HEK293 (cell line): ENCODE measurements at regions not wholly inside any gene's neighbourhood (a gene's known extent, or its start where the extent isn't known, plus 50 kb on each side); places are given as distances from the start of the nearest gene placed in this dataset.

Source experiments
- CTCF ChIA-PET: fragments of 350-600 bp; formaldehyde crosslinking; extraction: SDS; loops from one replicate; lab custom pipeline; 2021; ENCODE audit warnings: antibody characterized with exemption; lab: Yijun Ruan, JAX
- POLR2A ChIA-PET: fragments of 300-600 bp; formaldehyde crosslinking; extraction: SDS; loops from one replicate; lab custom pipeline; 2020; ENCODE audit warnings: antibody characterized with exemption, inconsistent platforms; lab: Yijun Ruan, JAX
- H3K27ac ChIP-seq: fragments of 200-500 bp; sonication (Bioruptor generic); 2 replicates; pipeline ENCODE4 v1.5.1; 2014; ENCODE audit warnings: low read depth, low read length, control low read depth, inconsistent platforms; ENCODE audit errors: extremely low read depth
- H3K36me3 ChIP-seq, 2 experiments: fragments of 200-500 bp in 1 of 2; sonication (Bioruptor generic) in 1 of 2; 1 replicate in 1 of 2; 2 replicates in 1 of 2; pipeline ENCODE4 v1.5.1; 2014 to 2017; ENCODE audit warnings: inconsistent platforms in 2 of 2, low read length in 2 of 2; ENCODE audit not compliant: control insufficient read depth in 2 of 2, insufficient read depth in 1 of 2
- H3K4me1 ChIP-seq: fragments of 200-500 bp; sonication (Bioruptor generic); 2 replicates; pipeline ENCODE4 v1.5.1; 2014; ENCODE audit warnings: mild to moderate bottlenecking, low read length, inconsistent platforms; ENCODE audit not compliant: control insufficient read depth, insufficient read depth
- H3K4me3 ChIP-seq: 2 replicates; pipeline ENCODE4 v1.5.1; 2011; ENCODE audit warnings: low read depth, mild to moderate bottlenecking, control low read depth, low read length, moderate library complexity
- H3K9me3 ChIP-seq: fragments of 200-500 bp; sonication (Bioruptor generic); 2 replicates; pipeline ENCODE4 v1.5.1; 2014; ENCODE audit warnings: low read depth, low read length, inconsistent platforms; ENCODE audit not compliant: control insufficient read depth, insufficient read depth
- EGR2 ChIP-seq: fragments of 450-650 bp; formaldehyde crosslinking; IDR thresholded peaks from 2 replicates; pipeline ENCODE4 v1.5.1; 2016; ENCODE audit warnings: low read depth, missing biosample characterization, missing genetic modification characterization
- FEZF1 ChIP-seq: fragments of 450-650 bp; formaldehyde crosslinking; IDR thresholded peaks from 2 replicates; pipeline ENCODE4 v1.5.1; 2016; ENCODE audit warnings: missing biosample characterization, missing genetic modification characterization
- KLF1 ChIP-seq: fragments of 450-650 bp; formaldehyde crosslinking; IDR thresholded peaks from 2 replicates; pipeline ENCODE4 v1.5.1; 2016; ENCODE audit warnings: missing biosample characterization, missing genetic modification characterization
- KLF8 ChIP-seq: fragments of 450-650 bp; formaldehyde crosslinking; IDR thresholded peaks from 2 replicates; pipeline ENCODE4 v1.5.1; 2016; ENCODE audit warnings: missing biosample characterization, missing genetic modification characterization
- KLF9 ChIP-seq: fragments of 450-650 bp; formaldehyde crosslinking; IDR thresholded peaks from 2 replicates; pipeline ENCODE4 v1.5.1; 2016; ENCODE audit warnings: missing biosample characterization, missing genetic modification characterization, low read depth
- OSR2 ChIP-seq: fragments of 450-650 bp; formaldehyde crosslinking; IDR thresholded peaks from 2 replicates; pipeline ENCODE4 v1.5.1; 2016; ENCODE audit warnings: missing biosample characterization, missing genetic modification characterization
- SP3 ChIP-seq: fragments of 450-650 bp; formaldehyde crosslinking; IDR thresholded peaks from 2 replicates; pipeline ENCODE4 v1.5.1; 2016; ENCODE audit warnings: missing biosample characterization, missing genetic modification characterization
- ZBTB20 ChIP-seq: fragments of 450-650 bp; formaldehyde crosslinking; IDR thresholded peaks from 2 replicates; pipeline ENCODE4 v1.5.1; 2016; ENCODE audit warnings: missing biosample characterization, missing genetic modification characterization
- ZBTB21 ChIP-seq: fragments of 450-650 bp; formaldehyde crosslinking; IDR thresholded peaks from 2 replicates; pipeline ENCODE4 v1.5.1; 2017; ENCODE audit warnings: missing biosample characterization, missing genetic modification characterization
- ZBTB26 ChIP-seq: fragments of 450-650 bp; formaldehyde crosslinking; optimal IDR thresholded peaks from 2 replicates; pipeline ENCODE3; 2016; ENCODE audit warnings: missing biosample characterization, mild to moderate bottlenecking, missing genetic modification characterization
- ZBTB48 ChIP-seq: fragments of 450-650 bp; formaldehyde crosslinking; IDR thresholded peaks from 2 replicates; pipeline ENCODE4 v1.5.1; 2016; ENCODE audit warnings: missing biosample characterization, missing genetic modification characterization
- ZFHX2 ChIP-seq: fragments of 450-650 bp; formaldehyde crosslinking; conservative IDR thresholded peaks from 2 replicates; pipeline ENCODE4 v1.5.1; 2016; ENCODE audit warnings: missing biosample characterization, missing genetic modification characterization
- ZIC2 ChIP-seq: fragments of 450-650 bp; formaldehyde crosslinking; IDR thresholded peaks from 2 replicates; pipeline ENCODE4 v1.5.1; 2016; ENCODE audit warnings: missing biosample characterization, missing genetic modification characterization
- ZNF114 ChIP-seq: fragments of 450-650 bp; formaldehyde crosslinking; IDR thresholded peaks from 2 replicates; pipeline ENCODE4 v1.5.0; 2017; ENCODE audit warnings: missing biosample characterization, missing genetic modification characterization
- ZNF223 ChIP-seq: fragments of 450-650 bp; formaldehyde crosslinking; IDR thresholded peaks from 2 replicates; pipeline ENCODE4 v1.5.1; 2016; ENCODE audit warnings: missing biosample characterization, missing genetic modification characterization
- ZNF26 ChIP-seq: fragments of 450-650 bp; formaldehyde crosslinking; IDR thresholded peaks from 2 replicates; pipeline ENCODE4 v1.5.1; 2016; ENCODE audit warnings: missing biosample characterization, missing genetic modification characterization
- ZNF266 ChIP-seq: fragments of 450-650 bp; formaldehyde crosslinking; IDR thresholded peaks from 2 replicates; pipeline ENCODE4 v1.5.1; 2016; ENCODE audit warnings: missing biosample characterization, missing genetic modification characterization, low read depth
- ZNF274 ChIP-seq, 2 experiments: fragments of 200-500 bp in 1 of 2; fragments of 450-650 bp in 1 of 2; sonication (Bioruptor generic) in 1 of 2; formaldehyde crosslinking in 1 of 2; IDR thresholded peaks; 2 replicates each; pipeline versions ENCODE4 v1.5.1 to v1.6.1; 2014 to 2016; ENCODE audit warnings: borderline replicate concordance in 1 of 2, inconsistent platforms in 1 of 2, low read length in 1 of 2, missing biosample characterization in 1 of 2, missing genetic modification characterization in 1 of 2
- ZNF335 ChIP-seq: fragments of 450-650 bp; formaldehyde crosslinking; conservative IDR thresholded peaks from 2 replicates; pipeline ENCODE4 v1.5.1; 2016; ENCODE audit warnings: missing biosample characterization, missing genetic modification characterization
- ZNF792 ChIP-seq: fragments of 450-650 bp; formaldehyde crosslinking; IDR thresholded peaks from 2 replicates; pipeline ENCODE4 v1.5.1; 2016; ENCODE audit warnings: missing biosample characterization, missing genetic modification characterization
- ZSCAN23 ChIP-seq: fragments of 450-650 bp; formaldehyde crosslinking; IDR thresholded peaks from 2 replicates; pipeline ENCODE4 v1.5.1; 2016; ENCODE audit warnings: missing biosample characterization, missing genetic modification characterization

- TF ChIP-seq FEZF1 (tag by site-specific recombination) (peak; percentile 61; the same call in 1 of the 2 replicates), KLF8 (tag by site-specific recombination) (0 out of 2 replicates have a peak, but pooled peaks have one; percentile 42), ZFHX2 (tag by site-specific recombination) (peak; percentile 56), ZBTB26 (tag by site-specific recombination) (peak; percentile 63), ZBTB21 (tag by site-specific recombination) (peak; percentile 65), ZIC2 (0 out of 2 replicates have a peak, but pooled peaks have one; percentile 18), ZBTB20 (tag by site-specific recombination) (peak; percentile 45; the same call in 1 of the 2 replicates), KLF1 (tag by site-specific recombination) (0 out of 2 replicates have a peak, but pooled peaks have one; percentile 28), ZNF335 (tag by site-specific recombination) (peak; percentile 10; the same call in 1 of the 2 replicates), SP3 (peak; percentile 30)
Observed at GRCh38 chr4:183798301-183799253, 106.5 kb upstream of the STOX2 start (continued).

GRCh38 chr4:183801457-183802165 is 103.5 kb upstream of the STOX2 start:
- Histone ChIP-seq H3K36me3 (no peaks in the 10 kb centered on the region), H3K4me3 (no peak overlapping the region), H3K27ac (no peak overlapping the region), H3K4me1 (peaks cover 2% of the 10 kb centered on the region; the same call in 1 of the 2 replicates), H3K9me3 (no peaks in the 10 kb centered on the region)
- ChIA-PET CTCF (no interaction called here), POLR2A (no interaction called here)
- TF ChIP-seq ZNF274 (IDR thresholded peaks at IDR 0.05; ENCODE audit: low read length) (no peak), ZNF274 (tag by site-specific recombination; IDR thresholded peaks at IDR 0.05; ENCODE audit: borderline replicate concordance) (no peak), ZIC2 (peak; percentile 34)

- Histone ChIP-seq H3K27ac (no peak overlapping the region), H3K4me1 (peaks cover under 1% of the 10 kb centered on the region; the same call in 1 of the 2 replicates), H3K9me3 (no peaks in the 10 kb centered on the region), H3K36me3 (no peaks in the 10 kb centered on the region), H3K4me3 (no peak overlapping the region)
- no peak for TF ChIP-seq KLF9
- no peak for TF ChIP-seq ZSCAN23 (tag by site-specific recombination)
- no peak for TF ChIP-seq ZBTB48
- CTCF ChIA-PET = no interaction called here
- POLR2A ChIA-PET = no interaction called here
Observed at GRCh38 chr4:183806341-183806740, 98.8 kb upstream of the STOX2 start.

GRCh38 chr4:183807420-183808096 is 97.5 kb upstream of the STOX2 start:
- H3K36me3 ChIP-seq = no peaks in the 10 kb centered on the region
- POLR2A ChIA-PET = interaction anchor here (0.6 kb wide), 1 partner anchor 62 kb away, joined by 3 read pairs; no protein-coding TSS in a partner anchor
- no peaks in the 10 kb centered on the region for H3K4me1 ChIP-seq
- H3K27ac ChIP-seq = no peak overlapping the region
- no peaks in the 10 kb centered on the region for H3K9me3 ChIP-seq
- H3K4me3 ChIP-seq = no peak overlapping the region
- CTCF ChIA-PET = no interaction called here
- TF ChIP-seq ZNF266 = no peak
- no peak for TF ChIP-seq ZNF792 (tag by site-specific recombination)
- TF ChIP-seq ZNF114 (tag by site-specific recombination) = no peak
- no peak for TF ChIP-seq OSR2 (tag by site-specific recombination)
- TF ChIP-seq ZNF223 (tag by site-specific recombination) = no peak
- TF ChIP-seq ZNF26 = no peak
- TF ChIP-seq EGR2 (tag by site-specific recombination) = peak; percentile 71; the same call in 1 of the 2 replicates
- TF ChIP-seq ZBTB21 (tag by site-specific recombination) = no peak
